ENCODE measurements at regions not wholly inside any gene's neighbourhood (a gene's known extent, or its start where the extent isn't known, plus 50 kb on each side); places are given as distances from the start of the nearest gene placed in this dataset.
"Not testable (repeated sequence)": the region's sequence is repeated elsewhere in the genome, so short reads cannot be mapped to it uniquely, and the experiment has no call there.

- H3K9ac ChIP-seq (ENCODE audit: low read length): no peak overlapping the region
- no peaks in the 10 kb centered on the region for H3K9me2 ChIP-seq (ENCODE audit: insufficient read depth)
- H2AFZ ChIP-seq (ENCODE audit: low read depth, low read length, poor library complexity, severe bottlenecking): no peak overlapping the region
- POLR2A ChIA-PET: no interaction called here
- no peaks in the 10 kb centered on the region for H3K36me3 ChIP-seq (ENCODE audit: control insufficient read depth in 1 of 2, insufficient read depth in 2 of 2, low read length in 2 of 2)
- H4K20me1 ChIP-seq (ENCODE audit: insufficient read depth): no peaks in the 10 kb centered on the region
- TF ChIP-seq SIN3A (IDR thresholded peaks at IDR 0.05; ENCODE audit: low read depth) (no peak), SP1 (IDR thresholded peaks at IDR 0.05; ENCODE audit: low read depth) (no peak), RAD21 (IDR thresholded peaks at IDR 0.05; ENCODE audit: low read depth) (no peak), YY1 (IDR thresholded peaks at IDR 0.05; ENCODE audit: extremely low read depth, insufficient replicate concordance, low read depth, low read length) (no peak), ATF3 (IDR thresholded peaks at IDR 0.05) (no peak), JUND (IDR thresholded peaks at IDR 0.05) (no peak)
- ATAC-seq (no peak), DNase-seq (ENCODE audit: low read depth, low spot score) (no peak)
- RAD21 ChIA-PET (ENCODE audit: low non-redundant PET in 1 of 2, low total read pairs in 2 of 2, uncharacterized antibody in 2 of 2, unreplicated experiment in 2 of 2): no interaction called here
- H3K9me3 ChIP-seq (ENCODE audit: control insufficient read depth in 1 of 2, insufficient read depth in 1 of 2, low read depth in 1 of 2, low read length in 2 of 2): no peaks in the 10 kb centered on the region
- CTCF ChIA-PET: no interaction called here
- no peak overlapping the region for H3K27ac ChIP-seq (ENCODE audit: low read depth, low read length)
- H3K4me1 ChIP-seq (ENCODE audit: control insufficient read depth in 1 of 2, insufficient read depth in 2 of 2, low read length in 2 of 2): no peaks in the 10 kb centered on the region
- no peaks in the 10 kb centered on the region; the same call in 1 of the 2 replicates for H3K27me3 ChIP-seq (ENCODE audit: insufficient read depth, low read length)
- no peak overlapping the region for H3K4me2 ChIP-seq (ENCODE audit: low read length)
- H3K79me2 ChIP-seq (ENCODE audit: insufficient read depth, low read length): no peaks in the 10 kb centered on the region
- H3K4me3 ChIP-seq (replicated peaks in 1 of 2; ENCODE audit: low read depth in 1 of 2, low read length in 2 of 2): no peak overlapping the region
- no TSS peak for BruUV-seq (replicated peaks)
- intact Hi-C loops (cut with micrococcal nuclease): no loop called here
Measured at GRCh38 chr7:91436655-91437054, 172.4 kb downstream of the FZD1 start.

GRCh38 chr7:91440198-91440597, 176.0 kb downstream of the FZD1 start:
- intact Hi-C loops (cut with micrococcal nuclease); ATAC-seq; H3K36me3 ChIP-seq (ENCODE audit: control insufficient read depth in 1 of 2, insufficient read depth in 2 of 2, low read length in 2 of 2); H3K9me2 ChIP-seq (ENCODE audit: insufficient read depth); H3K9ac ChIP-seq (ENCODE audit: low read length); H3K27me3 ChIP-seq (ENCODE audit: insufficient read depth, low read length); H3K4me3 ChIP-seq (replicated peaks in 1 of 2; ENCODE audit: low read depth in 1 of 2, low read length in 2 of 2); H2AFZ ChIP-seq (ENCODE audit: low read depth, low read length, poor library complexity, severe bottlenecking); BruUV-seq (replicated peaks); H4K20me1 ChIP-seq (ENCODE audit: insufficient read depth); H3K4me2 ChIP-seq (ENCODE audit: low read length); POLR2A ChIA-PET; DNase-seq (ENCODE audit: low read depth, low spot score); H3K27ac ChIP-seq (ENCODE audit: low read depth, low read length); CTCF ChIA-PET; H3K9me3 ChIP-seq (ENCODE audit: control insufficient read depth in 1 of 2, insufficient read depth in 1 of 2, low read depth in 1 of 2, low read length in 2 of 2); H3K4me1 ChIP-seq (ENCODE audit: control insufficient read depth in 1 of 2, insufficient read depth in 2 of 2, low read length in 2 of 2); H3K79me2 ChIP-seq (ENCODE audit: insufficient read depth, low read length); RAD21 ChIA-PET (ENCODE audit: low non-redundant PET in 1 of 2, low total read pairs in 2 of 2, uncharacterized antibody in 2 of 2, unreplicated experiment in 2 of 2): not testable (repeated sequence)
